Activated CD4-positive, alpha-beta T cell treated with anti-CD3 and anti-CD28 coated beads, Interleukin-2, amount 50 U/mL, for 48 hours (primary cell): ENCODE measurements at regions not wholly inside any gene's neighbourhood (a gene's known extent, or its start where the extent isn't known, plus 50 kb on each side); places are given as distances from the start of the nearest gene placed in this dataset.

Experiments used
- DNase-seq, 2 experiments: peaks; one replicate each; pipeline ENCODE4 v3.0.0-alpha.2; 2020

GRCh38 chr1:115139381-115139780 is 50.1 kb upstream of the TSPAN2 start:
- no peak for DNase-seq
